Neural progenitor cell (in vitro differentiated cells): ENCODE measurements at regions not wholly inside any gene's neighbourhood (a gene's known extent, or its start where the extent isn't known, plus 50 kb on each side); places are given as distances from the start of the nearest gene placed in this dataset.

Experiments used
- EZH2 ChIP-seq: fragments of 200-600 bp; sonication (generic); IDR thresholded peaks from 2 replicates; pipeline ENCODE4 v1.6.1; 2017; ENCODE audit warnings: antibody characterized with exemption, mild to moderate bottlenecking, moderate library complexity
- TF ChIP-seq, protein P1 (sequence below): fragments of 200-600 bp; sonication (generic); IDR thresholded peaks from 2 replicates; pipeline ENCODE4 v1.5.1; 2017; ENCODE audit warnings: antibody characterized with exemption, mild to moderate bottlenecking

DNA sequence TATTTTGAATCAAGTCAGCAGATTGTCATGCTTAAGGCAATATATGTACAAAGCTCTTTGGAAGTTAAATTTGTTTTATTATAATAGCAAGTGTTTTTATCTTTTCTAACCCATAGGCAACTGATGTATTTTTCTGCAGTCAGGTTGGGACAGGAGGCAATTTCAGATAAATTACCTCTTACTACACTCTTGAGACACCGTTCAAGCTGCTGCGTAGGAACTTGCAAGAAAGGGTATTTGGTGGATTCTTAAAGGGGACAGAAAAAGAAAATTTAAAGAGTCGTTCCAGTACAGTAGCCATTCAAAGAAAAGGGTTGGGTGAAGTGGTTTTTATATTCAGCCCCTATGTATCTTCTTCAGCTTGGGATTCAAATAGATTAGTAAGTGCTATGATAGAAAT lies 112.4 kb upstream of the APC start:
- TF ChIP-seq, protein P1, sequence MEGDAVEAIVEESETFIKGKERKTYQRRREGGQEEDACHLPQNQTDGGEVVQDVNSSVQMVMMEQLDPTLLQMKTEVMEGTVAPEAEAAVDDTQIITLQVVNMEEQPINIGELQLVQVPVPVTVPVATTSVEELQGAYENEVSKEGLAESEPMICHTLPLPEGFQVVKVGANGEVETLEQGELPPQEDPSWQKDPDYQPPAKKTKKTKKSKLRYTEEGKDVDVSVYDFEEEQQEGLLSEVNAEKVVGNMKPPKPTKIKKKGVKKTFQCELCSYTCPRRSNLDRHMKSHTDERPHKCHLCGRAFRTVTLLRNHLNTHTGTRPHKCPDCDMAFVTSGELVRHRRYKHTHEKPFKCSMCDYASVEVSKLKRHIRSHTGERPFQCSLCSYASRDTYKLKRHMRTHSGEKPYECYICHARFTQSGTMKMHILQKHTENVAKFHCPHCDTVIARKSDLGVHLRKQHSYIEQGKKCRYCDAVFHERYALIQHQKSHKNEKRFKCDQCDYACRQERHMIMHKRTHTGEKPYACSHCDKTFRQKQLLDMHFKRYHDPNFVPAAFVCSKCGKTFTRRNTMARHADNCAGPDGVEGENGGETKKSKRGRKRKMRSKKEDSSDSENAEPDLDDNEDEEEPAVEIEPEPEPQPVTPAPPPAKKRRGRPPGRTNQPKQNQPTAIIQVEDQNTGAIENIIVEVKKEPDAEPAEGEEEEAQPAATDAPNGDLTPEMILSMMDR = no peak
- TF ChIP-seq EZH2 = no peak
